Activated naive CD4-positive, alpha-beta T cell treated with anti-CD3 and anti-CD28 coated beads, Interleukin-2, amount 50 U/mL, for 72 hours (primary cell): ENCODE measurements at regions not wholly inside any gene's neighbourhood (a gene's known extent, or its start where the extent isn't known, plus 50 kb on each side); places are given as distances from the start of the nearest gene placed in this dataset.

Experiments
- ATAC-seq, 2 donors: fragments of 150-1000 bp; cut with Tn5 transposase; 2 replicates each; pipeline ENCODE4 v1.10.0; 2021; ENCODE audit warnings: mild to moderate bottlenecking in 2 of 2, moderate library complexity in 2 of 2
- DNase-seq, 2 donors: peaks; one replicate each; pipeline ENCODE4 v3.0.0; 2021 to 2022; ENCODE audit warnings: low spot score in 2 of 2
- H3K27ac Mint-ChIP-seq, 2 donors: one replicate each; pipeline ENCODE4 v1.8.0; 2022; ENCODE audit warnings: mild to moderate bottlenecking in 2 of 2, mixed read lengths in 2 of 2
- H3K36me3 Mint-ChIP-seq, 2 donors: one replicate each; pipeline ENCODE4 v1.8.0; 2022; ENCODE audit warnings: mixed read lengths in 2 of 2
- H3K9me3 Mint-ChIP-seq, 2 donors: one replicate each; pipeline ENCODE4 v1.8.0; 2022; ENCODE audit warnings: mixed read lengths in 2 of 2

GRCh38 chr18:24678107-24678506 is 217.7 kb downstream of the HRH4 start:
- no peak for ATAC-seq
- Mint-ChIP-seq H3K36me3 (no peaks in the 10 kb centered on the region), H3K27ac (no peak overlapping the region), H3K9me3 (peaks cover 0 to 5% of the 10 kb centered on the region in 2 donors)
- no peak for DNase-seq

- Mint-ChIP-seq H3K36me3 (no peaks in the 10 kb centered on the region), H3K27ac (no peak overlapping the region), H3K9me3 (peaks cover 0 to 5% of the 10 kb centered on the region in 2 donors)
- DNase-seq (no peak), ATAC-seq (peak in 1 of 2 donors; percentile 5)
Measured at GRCh38 chr18:24678626-24679025, 218.2 kb downstream of the HRH4 start.

DNA sequence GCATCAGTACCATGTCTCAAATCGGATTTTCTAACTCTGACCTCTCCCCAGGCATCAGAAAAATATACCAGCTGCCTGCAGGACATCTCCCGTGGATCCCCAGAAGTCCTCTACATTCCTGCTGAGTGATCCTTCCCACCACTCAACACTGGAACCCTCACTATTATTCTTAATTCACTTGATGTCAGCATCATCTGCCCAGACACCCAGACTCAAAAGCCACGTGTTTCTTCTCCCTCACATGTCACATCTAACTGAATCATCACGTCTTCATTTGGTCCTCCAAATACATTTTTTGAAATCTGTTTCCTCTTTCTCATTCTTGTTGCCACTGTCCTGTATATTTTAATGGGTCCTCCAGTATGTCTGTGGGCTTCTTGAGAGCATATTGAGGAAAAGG is 218.6 kb downstream of the HRH4 start:
- H3K36me3 Mint-ChIP-seq, result no peaks in the 10 kb centered on the region
- no peak overlapping the region for H3K27ac Mint-ChIP-seq
- DNase-seq (no peak), ATAC-seq (no peak)
- peaks cover 0 to 5% of the 10 kb centered on the region in 2 donors for H3K9me3 Mint-ChIP-seq

DNA sequence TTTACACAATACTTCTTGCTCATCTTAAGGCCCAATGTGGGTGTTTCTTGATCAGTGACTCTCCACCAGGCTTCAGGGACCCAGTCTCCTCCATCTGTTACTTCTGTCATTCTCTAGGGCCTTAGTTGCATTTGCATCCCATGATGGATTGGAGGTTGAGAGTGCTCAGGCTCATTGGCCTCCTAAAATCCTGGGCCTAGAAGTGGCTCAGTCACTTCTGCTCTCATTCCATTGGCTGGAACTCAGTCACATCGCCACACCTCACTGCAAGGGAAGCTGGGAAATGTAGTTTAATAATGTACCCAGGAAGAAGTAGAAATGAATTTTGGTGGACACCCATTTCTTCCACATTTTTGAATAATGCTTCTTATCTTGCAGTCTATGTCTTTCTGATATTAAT is 223.5 kb downstream of the HRH4 start:
- ATAC-seq, result peak in 1 of 2 donors; percentile 26
- no peak for DNase-seq
- Mint-ChIP-seq H3K27ac (no peak overlapping the region), H3K36me3 (no peaks in the 10 kb centered on the region), H3K9me3 (peaks cover 0 to 5% of the 10 kb centered on the region in 2 donors)

GRCh38 chr18:24685254-24685959 is 225.0 kb downstream of the HRH4 start:
- no peak overlapping the region for H3K27ac Mint-ChIP-seq
- H3K9me3 Mint-ChIP-seq, result peaks cover 0 to 5% of the 10 kb centered on the region in 2 donors
- no peak for DNase-seq
- ATAC-seq, result no peak
- H3K36me3 Mint-ChIP-seq, result no peaks in the 10 kb centered on the region

DNA sequence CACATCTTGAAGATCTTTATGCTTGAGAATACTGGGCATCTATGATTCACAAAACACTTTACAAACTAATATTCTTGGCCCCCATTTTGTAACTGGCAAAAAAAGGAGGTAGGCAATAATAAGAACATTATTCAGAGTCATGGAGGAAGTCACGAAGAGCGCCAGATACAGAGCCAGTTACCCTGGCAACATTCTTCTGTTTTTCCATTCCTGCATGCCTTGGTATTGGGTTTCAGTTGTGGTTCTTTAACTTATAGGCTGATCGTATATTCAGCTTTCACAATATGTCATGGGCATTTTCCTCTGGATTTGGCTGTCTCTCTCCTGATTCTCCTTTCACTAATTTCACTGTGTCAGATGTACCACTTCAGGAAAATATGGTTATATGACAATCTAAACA is 234.7 kb downstream of the HRH4 start:
- H3K36me3 Mint-ChIP-seq, result no peaks in the 10 kb centered on the region
- no peak overlapping the region for H3K27ac Mint-ChIP-seq
- DNase-seq (no peak), ATAC-seq (no peak)
- peaks cover 5 to 12% of the 10 kb centered on the region in 2 donors for H3K9me3 Mint-ChIP-seq

GRCh38 chr18:24702001-24702515 is 241.6 kb downstream of the HRH4 start:
- ATAC-seq (no peak), DNase-seq (no peak)
- no peak overlapping the region for H3K27ac Mint-ChIP-seq
- H3K36me3 Mint-ChIP-seq, result no peaks in the 10 kb centered on the region
- H3K9me3 Mint-ChIP-seq, result peaks cover 0 to 11% of the 10 kb centered on the region in 2 donors

DNA sequence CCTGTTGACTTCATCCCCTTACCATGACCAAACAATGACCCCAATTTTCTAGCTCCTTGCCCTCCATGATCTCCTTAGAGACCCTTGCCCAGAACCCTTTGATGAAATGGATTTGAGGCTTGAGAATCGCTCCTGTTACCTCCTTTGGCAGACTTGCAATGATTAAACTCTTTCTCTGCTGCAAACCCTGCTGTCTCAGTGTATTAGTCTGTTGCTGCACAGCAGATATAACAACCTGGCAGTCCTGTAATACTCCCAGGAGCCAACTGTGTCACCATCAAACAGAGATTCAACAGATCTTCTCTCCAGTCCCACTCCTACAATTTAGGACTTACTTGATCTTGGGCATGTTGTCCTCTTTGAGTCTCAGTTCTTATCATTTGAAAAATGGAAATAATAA is 242.9 kb downstream of the HRH4 start:
- DNase-seq (no peak), ATAC-seq (no peak)
- Mint-ChIP-seq H3K9me3 (peaks cover 0 to 11% of the 10 kb centered on the region in 2 donors), H3K36me3 (no peaks in the 10 kb centered on the region), H3K27ac (no peak overlapping the region)

DNA sequence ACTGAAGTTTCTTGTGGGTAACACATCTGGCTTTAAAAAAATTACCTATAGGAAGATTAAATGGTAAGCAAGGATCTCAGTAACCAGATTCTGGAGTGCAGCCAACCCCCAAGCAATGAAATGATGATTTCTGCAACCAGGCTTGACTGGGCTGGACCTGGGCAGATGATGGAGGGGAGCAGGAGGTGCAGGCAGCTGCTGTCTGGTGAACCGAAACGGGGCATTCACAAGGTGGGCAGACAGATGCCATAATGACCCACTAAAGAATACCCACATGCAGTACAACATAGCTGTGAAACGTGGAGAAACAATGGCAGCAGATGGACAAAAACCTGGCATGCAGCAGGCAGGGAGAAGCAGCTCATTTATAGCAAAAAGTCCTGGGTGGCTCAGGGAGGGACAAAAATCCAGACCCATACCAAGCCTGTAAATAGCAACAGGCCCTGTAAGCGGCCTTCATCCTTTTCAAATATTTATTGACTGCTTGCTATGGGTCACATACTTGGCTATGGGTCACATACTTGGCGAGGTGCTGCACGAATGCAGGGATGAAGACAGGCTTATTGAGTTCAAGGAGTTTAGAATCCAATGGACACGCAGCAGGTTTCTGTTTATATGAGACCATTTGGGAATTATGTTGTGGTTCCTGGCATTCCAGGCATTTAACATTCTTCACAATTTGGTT is 244.7 kb downstream of the HRH4 start:
- no peaks in the 10 kb centered on the region for H3K36me3 Mint-ChIP-seq
- no peak overlapping the region for H3K27ac Mint-ChIP-seq
- H3K9me3 Mint-ChIP-seq, result peaks cover 0 to 11% of the 10 kb centered on the region in 2 donors
- DNase-seq (no peak), ATAC-seq (no peak)

- Mint-ChIP-seq H3K27ac (no peak overlapping the region), H3K9me3 (no peaks in the 10 kb centered on the region), H3K36me3 (no peaks in the 10 kb centered on the region)
- ATAC-seq (no peak), DNase-seq (no peak)
Measured at GRCh38 chr18:24710474-24710873, 250.0 kb downstream of the HRH4 start.

DNA sequence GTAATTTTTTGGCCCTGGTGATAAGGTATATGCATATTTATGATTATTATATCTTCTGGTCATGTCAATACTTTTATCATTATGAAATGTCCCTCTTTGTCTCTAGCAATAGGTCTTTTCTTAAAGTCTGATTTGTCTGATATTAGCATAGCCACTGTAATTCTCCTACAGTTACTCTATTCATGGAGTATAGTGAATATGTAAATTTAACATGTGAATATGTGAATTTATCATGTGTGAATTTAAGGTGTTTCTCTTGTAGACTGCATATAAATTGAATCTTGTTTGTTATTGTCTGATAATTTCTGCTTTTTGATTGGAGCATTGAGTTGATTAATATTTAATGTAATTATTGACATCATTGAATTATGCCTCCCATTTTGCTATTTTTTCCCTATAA is 259.4 kb downstream of the HRH4 start:
- Mint-ChIP-seq H3K9me3 (no peaks in the 10 kb centered on the region), H3K36me3 (no peaks in the 10 kb centered on the region), H3K27ac (no peak overlapping the region)
- no peak for ATAC-seq
- no peak for DNase-seq

DNA sequence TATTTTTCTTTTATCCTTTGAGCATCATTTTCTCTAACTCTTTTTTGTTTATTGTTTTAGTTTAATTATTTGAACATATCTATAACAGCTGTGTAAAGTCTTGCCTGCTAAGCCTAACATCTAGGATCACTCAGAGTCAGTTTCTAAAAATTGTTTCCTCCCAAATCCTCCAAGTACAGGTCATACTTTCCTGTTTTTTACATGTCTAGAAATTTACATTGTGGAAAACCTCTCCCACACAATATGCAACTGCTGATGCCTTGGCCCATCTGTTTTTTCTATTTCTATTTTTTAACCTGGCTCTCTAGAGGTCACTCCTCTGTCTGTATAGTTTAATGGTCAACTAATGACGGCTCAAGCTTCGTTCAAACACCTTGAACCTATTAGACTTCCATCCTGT is 261.0 kb downstream of the HRH4 start:
- Mint-ChIP-seq H3K27ac (no peak overlapping the region), H3K9me3 (no peaks in the 10 kb centered on the region), H3K36me3 (no peaks in the 10 kb centered on the region)
- ATAC-seq (no peak), DNase-seq (no peak)

GRCh38 chr18:24725644-24726415 is 265.4 kb downstream of the HRH4 start:
- Mint-ChIP-seq H3K27ac (no peak overlapping the region), H3K9me3 (no peaks in the 10 kb centered on the region), H3K36me3 (no peaks in the 10 kb centered on the region)
- ATAC-seq (no peak), DNase-seq (no peak)

DNA sequence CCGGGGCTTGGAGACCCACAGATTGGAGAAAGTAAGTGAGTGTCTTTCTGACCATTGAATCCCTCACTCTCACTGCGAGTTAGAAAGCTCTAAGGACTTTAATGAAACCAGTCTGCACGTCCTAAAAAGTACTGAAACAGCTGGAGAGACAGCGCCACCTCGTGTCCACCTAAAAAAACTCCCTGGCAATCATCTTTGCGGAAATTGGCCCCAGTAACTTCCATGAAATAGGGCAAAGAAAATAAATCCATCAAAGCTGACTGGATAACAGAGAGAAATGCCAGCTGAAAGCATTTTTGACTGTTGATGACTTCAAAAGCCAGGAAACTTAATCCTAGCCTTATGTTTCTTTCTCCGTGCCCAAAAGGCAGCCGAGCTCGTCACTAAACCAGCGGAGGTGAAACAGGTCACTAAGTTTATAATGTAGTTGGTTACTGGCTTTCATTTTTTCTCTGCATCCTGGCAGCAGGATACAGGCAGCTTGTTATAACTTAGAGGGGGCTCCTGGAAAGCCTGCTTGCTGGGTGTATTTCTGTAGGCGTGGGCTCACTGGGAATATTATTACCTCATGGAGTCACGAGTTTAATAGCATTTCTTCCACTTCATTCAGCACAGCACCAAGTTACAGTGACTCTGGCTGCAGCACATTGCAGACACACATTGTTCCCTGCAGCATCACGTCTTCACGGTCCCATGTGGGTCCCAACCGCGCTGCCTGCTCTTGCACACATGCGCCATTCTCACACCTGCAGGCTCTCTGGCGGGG is 266.5 kb downstream of the HRH4 start:
- no peak for ATAC-seq
- no peak overlapping the region for H3K27ac Mint-ChIP-seq
- H3K9me3 Mint-ChIP-seq, result no peaks in the 10 kb centered on the region
- DNase-seq, result peak in 1 of 2 donors; percentile 50
- H3K36me3 Mint-ChIP-seq, result no peaks in the 10 kb centered on the region

GRCh38 chr18:24727685-24728084 is 267.2 kb downstream of the HRH4 start:
- DNase-seq, result no peak
- ATAC-seq, result no peak
- Mint-ChIP-seq H3K27ac (no peak overlapping the region), H3K36me3 (no peaks in the 10 kb centered on the region), H3K9me3 (no peaks in the 10 kb centered on the region)

DNA sequence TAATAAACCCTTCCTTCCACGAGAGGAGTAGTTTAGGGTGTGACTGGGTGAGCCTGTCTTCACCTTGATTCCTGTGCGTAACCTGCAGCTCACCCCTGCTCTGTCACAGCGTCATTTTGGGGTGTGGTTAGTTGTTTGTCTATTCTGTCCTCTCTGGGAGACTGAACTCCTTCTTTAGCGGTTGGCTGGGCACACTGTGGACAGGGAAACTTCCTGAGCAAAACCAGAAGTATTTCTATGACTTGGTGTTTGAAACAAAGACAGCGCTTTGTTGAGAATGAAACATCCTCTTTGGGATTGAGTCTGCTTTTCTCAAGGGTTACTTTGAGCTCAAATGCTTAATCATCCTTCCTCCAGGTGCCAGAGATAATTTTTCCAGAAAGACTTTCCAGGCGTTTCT is 270.7 kb downstream of the HRH4 start:
- DNase-seq (no peak), ATAC-seq (no peak)
- Mint-ChIP-seq H3K36me3 (no peaks in the 10 kb centered on the region), H3K9me3 (no peaks in the 10 kb centered on the region), H3K27ac (no peak overlapping the region)

- no peaks in the 10 kb centered on the region for H3K36me3 Mint-ChIP-seq
- ATAC-seq (no peak), DNase-seq (no peak)
Measured at GRCh38 chr18:24731981-24732380, 271.5 kb downstream of the HRH4 start.

More at GRCh38 chr18:24731981-24732380, 271.5 kb downstream of the HRH4 start:
- H3K9me3 Mint-ChIP-seq, result no peaks in the 10 kb centered on the region
- H3K27ac Mint-ChIP-seq, result no peak overlapping the region
